HG03045 (cell line): ENCODE measurements at regions not wholly inside any gene's neighbourhood (a gene's known extent, or its start where the extent isn't known, plus 50 kb on each side); places are given as distances from the start of the nearest gene placed in this dataset.
A peak's percentile ranks its signal among the peaks of the same experiment; 100 is the strongest.
"Not testable (repeated sequence)": the region's sequence is repeated elsewhere in the genome, so short reads cannot be mapped to it uniquely, and the experiment has no call there.

Source experiments
- ATAC-seq: cut with Tn5 transposase; IDR thresholded peaks from one replicate; pipeline ENCODE4 v1.9.1; 2021; ENCODE audit warnings: mild to moderate bottlenecking, moderate library complexity; ENCODE audit not compliant: unreplicated experiment

DNA sequence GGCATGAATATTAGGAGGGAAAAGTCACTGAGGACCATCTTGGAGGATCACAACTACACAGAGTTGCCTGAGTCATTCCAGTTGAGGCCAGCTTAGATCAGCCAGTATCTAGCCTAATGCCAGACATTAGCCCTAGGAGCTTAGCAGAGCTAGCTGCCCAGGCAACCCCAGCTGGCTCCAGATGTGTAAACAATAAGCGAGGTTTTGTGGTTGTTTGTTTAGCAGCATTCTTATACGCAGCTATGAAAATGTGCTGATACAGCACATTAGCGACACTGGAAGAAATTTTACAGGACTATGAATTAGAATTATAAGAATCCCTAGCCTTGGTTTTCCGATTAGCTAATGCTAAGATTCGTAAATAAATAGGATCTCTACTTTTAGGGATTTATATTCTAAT is 59.3 kb downstream of the BTBD3 start:
- no peak for ATAC-seq

DNA sequence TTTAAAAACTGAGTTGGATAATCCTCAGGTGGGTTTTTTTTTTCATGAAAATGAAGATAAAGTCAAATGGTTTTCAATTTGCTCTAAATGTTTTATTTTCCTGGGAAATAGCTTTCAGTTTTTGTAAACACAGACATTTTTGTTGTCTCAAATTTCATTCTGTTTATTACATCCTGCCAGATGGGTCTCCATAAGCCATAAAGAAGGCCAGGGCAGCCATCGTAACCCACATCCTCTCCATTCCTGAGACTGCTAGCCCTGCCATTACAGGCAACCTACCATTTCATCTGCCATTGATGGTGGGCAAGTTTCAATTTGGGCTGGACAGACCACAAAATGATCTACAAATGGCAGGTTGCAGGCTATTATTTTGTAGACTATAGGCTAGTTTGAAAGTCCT is 60.8 kb downstream of the BTBD3 start:
- no peak for ATAC-seq

DNA sequence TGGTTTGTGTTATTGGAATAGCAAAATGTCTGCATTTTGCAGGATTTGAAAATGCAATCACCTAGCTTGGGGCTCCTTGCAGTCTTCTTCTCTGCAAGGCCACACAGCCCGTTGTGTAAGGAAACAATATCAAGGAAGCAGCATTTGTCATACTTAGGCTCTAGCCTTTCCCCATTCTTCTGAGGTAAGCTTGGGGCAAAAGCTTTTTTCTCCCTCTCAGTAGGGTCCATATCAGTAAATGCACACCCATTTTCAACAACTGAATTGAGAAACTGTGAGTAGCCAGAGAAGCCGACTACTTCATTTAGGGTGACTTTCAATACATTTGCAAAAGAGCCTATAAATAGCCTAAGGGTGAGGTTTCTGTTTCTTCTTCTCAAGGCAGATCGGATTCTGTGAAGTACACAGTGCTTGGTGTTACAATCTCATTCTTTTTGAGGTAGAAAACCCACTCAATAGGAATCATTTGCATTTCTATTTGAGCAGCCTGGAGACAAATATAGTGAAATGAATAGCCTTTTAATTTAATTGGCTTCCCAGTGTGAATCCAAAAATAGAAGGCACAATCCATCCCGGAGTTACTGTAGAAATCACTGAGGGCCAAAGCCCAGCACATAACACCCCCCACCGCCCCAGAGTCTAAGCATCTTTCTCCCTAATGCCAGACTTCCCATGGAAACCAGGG is 61.8 kb downstream of the BTBD3 start:
- no peak for ATAC-seq

DNA sequence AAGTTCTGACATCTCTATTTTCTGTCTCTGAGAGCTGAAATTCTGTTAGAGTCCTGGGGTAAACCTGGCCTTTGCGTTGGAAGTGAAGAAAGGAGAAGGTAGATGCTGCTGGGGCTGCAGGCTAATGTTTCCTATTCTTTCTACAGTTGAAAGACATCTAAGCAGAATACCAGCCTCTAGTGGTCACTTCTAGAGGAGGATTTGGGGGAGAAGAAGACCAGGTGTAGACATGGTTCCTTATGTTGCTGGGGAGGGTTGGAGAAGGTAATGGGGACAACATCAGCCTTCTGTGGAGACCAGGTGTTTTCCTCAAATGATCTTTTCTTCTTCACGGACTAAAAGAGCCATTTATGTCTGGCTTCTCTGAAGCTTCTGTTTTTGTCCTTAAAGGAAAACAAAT is 62.6 kb downstream of the BTBD3 start:
- no peak for ATAC-seq

GRCh38 chr20:11981366-11981947 is 63.8 kb downstream of the BTBD3 start:
- no peak for ATAC-seq

DNA sequence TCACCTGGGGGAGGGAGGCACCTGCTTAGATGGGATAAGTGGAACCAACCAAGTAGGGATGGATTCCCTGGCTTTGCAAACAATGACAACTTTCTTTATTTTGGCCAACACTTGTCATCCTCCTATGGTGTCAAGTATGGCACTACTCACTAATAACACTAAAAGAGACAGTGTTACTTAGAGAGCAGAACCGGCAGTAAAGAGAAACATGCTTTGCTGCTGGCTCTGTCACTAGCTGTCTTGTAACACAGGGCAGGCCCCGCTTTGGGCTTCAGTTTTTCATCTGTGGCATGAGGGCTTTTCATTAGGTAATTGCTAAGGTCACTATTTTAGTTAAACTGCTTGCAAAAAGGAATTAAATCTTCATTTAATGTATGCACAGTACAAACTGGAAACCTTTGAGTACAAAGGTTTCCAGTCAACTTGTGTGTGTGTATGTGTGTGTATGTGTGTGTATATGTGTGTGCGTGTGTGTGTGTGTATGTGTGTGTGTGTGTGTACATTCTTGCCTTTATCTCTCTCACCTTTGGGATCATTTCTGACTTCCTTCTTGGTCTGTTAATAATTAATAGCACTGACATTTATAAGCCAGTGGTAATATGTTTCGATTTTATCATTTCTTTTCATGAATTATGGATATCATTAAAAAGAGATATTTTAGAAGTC is 64.7 kb downstream of the BTBD3 start:
- ATAC-seq = no peak

GRCh38 chr20:11982955-11983470 is 65.3 kb downstream of the BTBD3 start:
- no peak for ATAC-seq

GRCh38 chr20:11986954-11987353 is 69.3 kb downstream of the BTBD3 start:
- ATAC-seq = no peak

GRCh38 chr20:11987526-11987925 is 69.8 kb downstream of the BTBD3 start:
- ATAC-seq = no peak

- no peak for ATAC-seq
Measured at GRCh38 chr20:11989018-11989771, 71.5 kb downstream of the BTBD3 start.

- no peak for ATAC-seq
Measured at GRCh38 chr20:11992426-11992825, 74.7 kb downstream of the BTBD3 start.

- ATAC-seq = no peak
Measured at GRCh38 chr20:11993886-11994461, 76.3 kb downstream of the BTBD3 start.

DNA sequence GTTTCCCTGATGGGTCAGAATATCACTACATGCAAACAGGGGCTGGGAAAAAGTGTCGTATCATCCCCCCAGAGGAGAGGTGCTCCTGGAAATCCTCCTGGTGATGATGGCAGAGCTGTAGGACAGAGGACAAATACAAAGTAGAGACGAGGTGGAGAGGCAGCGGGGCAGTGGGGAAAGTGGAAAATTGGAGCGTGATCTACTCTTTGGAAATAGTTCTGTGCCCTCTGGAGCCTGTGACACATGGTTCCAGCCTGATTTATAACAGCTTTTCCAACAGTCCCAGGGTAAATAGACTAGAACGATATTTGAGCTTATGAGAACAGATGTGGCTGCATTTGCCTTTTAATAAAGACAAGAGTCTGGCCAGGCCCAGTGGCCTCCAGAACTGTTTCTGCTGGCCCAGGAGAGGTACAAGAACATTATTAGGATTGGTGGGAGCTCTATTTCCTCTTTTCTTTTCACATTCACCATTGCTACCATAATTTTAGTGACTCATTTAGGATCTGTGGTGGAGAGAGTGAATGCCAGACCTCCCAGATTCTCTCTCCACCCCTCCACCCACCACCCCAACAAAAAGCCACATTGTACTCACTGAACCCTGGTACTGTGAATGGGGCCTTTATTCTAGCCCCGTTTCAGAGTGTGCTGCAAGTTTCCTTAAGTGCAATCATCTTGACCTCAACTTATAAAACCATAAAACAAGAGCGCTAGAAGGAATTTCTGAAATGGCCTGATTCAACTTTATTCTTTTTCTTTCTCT is 78.3 kb downstream of the BTBD3 start:
- ATAC-seq = no peak

DNA sequence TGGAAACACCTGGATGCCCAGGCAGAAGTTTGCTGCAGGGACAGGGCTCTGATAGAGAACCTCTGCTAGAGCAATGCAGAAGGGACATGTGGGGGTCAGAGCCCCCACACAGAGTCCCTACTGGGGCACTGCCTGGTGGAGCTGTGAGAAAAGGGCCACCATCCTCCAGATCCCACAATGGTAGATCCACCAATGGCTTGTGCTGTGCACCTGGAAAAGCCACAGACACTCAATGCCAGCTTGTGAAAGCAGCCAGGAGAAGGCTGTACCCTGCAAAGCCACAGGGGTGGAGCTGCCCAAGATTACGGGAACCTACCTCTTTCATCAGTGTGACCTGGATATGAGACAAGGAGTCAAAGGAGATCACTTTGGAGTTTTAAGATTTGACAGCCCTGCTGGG is 87.1 kb downstream of the BTBD3 start:
- ATAC-seq = not testable (repeated sequence)

DNA sequence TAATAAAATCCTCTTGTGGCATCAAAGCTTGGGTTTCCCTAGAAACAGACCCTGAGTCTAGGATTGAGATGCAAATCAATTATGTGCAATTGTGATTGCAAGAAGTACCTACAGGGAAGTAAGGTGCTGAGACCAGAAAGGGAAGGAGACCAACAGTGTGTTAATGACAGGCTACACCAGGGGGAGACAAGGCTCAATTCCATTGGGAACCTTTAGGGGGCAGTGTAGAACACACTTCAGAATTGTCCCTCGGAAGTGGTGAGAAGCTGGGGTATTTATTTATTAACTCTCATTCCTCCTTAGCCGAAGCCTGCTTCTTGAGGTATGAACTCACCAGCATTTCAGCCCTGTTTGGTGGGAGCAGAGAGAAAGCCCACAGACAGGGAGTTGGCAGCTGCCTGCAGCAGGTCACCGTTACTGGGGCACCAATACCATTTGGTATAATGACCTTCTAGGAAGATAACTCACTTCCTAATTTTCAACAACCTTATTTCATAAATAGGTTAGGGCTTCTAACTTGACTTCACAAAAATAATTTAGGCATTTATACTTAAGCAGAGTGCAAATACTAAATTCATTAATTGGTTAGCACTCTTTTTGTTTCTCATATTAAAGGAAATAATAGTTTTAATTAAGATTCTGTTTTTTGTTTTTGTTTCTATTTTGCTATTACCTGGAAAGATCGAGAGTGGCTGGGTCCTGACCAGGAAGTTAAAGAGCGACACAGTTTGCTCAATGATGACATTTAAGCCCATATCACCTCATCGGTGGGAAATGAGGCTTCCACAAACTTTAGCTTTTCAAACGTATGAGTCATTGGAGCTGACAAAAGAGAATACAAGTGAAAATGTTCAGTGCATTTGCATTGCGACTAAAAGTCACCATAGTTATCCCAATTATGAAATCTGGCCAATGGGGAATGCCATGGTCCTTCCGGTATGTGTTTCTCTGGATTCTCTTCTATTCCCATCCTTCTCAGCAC is 94.8 kb downstream of the BTBD3 start:
- ATAC-seq = peak; percentile 57

DNA sequence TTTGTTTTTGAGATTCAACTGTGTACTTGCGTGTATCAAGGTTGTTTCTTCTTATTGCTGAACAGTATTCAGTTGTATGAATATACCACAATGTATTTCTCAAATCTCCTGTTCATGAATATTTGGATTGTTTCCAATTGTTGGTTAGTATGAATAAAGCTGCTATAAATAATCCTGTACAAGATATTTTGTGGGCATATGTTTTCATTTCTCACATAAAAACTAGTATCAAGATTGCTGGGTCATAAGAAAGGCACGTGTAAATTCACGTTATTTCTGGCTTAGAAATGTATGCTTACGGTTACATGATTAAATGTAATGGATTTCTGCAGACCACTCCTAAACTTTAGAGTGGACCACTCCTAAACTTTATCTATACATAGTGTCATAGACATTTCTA is 96.6 kb downstream of the BTBD3 start:
- no peak for ATAC-seq

DNA sequence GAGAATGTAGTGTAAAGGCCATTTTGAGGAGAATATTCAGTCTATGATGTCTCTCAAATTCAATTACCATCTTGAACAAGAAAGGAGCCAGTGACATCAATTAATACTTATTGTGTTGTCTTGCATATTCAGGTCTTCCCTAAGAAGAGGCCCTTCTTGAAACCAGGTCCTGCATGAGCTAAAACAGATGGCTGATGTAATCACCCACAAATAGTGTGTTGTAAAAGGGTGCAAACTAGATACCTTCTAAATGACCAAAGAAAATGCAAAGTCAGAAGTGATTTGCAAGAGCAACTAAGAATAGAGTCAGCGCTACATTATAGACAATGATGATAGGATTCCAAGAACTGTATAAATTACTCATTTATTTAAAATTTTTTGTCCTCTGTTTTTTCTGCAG is 97.0 kb downstream of the BTBD3 start:
- ATAC-seq = no peak

- ATAC-seq = no peak
Measured at GRCh38 chr20:12016291-12016690, 98.6 kb downstream of the BTBD3 start.

GRCh38 chr20:12019715-12020114 is 102.0 kb downstream of the BTBD3 start:
- no peak for ATAC-seq
